C4-2B (cell line): ENCODE measurements at regions not wholly inside any gene's neighbourhood (a gene's known extent, or its start where the extent isn't known, plus 50 kb on each side); places are given as distances from the start of the nearest gene placed in this dataset.
"Not testable (repeated sequence)": the region's sequence is repeated elsewhere in the genome, so short reads cannot be mapped to it uniquely, and the experiment has no call there.

Experiments used
- H3K27ac ChIP-seq: fragments of 450-650 bp; 2 replicates; pipeline ENCODE4 v1.5.1; 2017
- CTCF ChIP-seq: fragments of 450-650 bp; conservative IDR thresholded peaks from 2 replicates; pipeline ENCODE4 v1.5.1; 2017; ENCODE audit warnings: mild to moderate bottlenecking
- ZFX ChIP-seq: fragments of 450-650 bp; IDR thresholded peaks from 2 replicates; pipeline ENCODE4 v1.6.1; 2017

GRCh38 chr1:29998686-29999085 lies 724.7 kb downstream of the MATN1 start:
- H3K27ac ChIP-seq, result no peak overlapping the region
- TF ChIP-seq CTCF, result no peak
- TF ChIP-seq ZFX, result no peak

GRCh38 chr1:29997818-29998217 lies 725.6 kb downstream of the MATN1 start:
- not testable (repeated sequence) for H3K27ac ChIP-seq

GRCh38 chr1:29993950-29994349 lies 729.4 kb downstream of the MATN1 start:
- no peak for TF ChIP-seq CTCF
- TF ChIP-seq ZFX, result no peak
- H3K27ac ChIP-seq, result no peak overlapping the region

GRCh38 chr1:29991815-29992214 lies 731.6 kb downstream of the MATN1 start:
- H3K27ac ChIP-seq, result no peak overlapping the region
- TF ChIP-seq ZFX (no peak), CTCF (no peak)

- TF ChIP-seq ZFX (no peak), CTCF (no peak)
- no peak overlapping the region for H3K27ac ChIP-seq
Measured at GRCh38 chr1:29991025-29991424, 732.4 kb downstream of the MATN1 start.

- no peak overlapping the region for H3K27ac ChIP-seq
- TF ChIP-seq CTCF, result no peak
- TF ChIP-seq ZFX, result no peak
Measured at GRCh38 chr1:29990304-29990703, 733.1 kb downstream of the MATN1 start.

GRCh38 chr1:29986986-29987385 lies 736.4 kb downstream of the MATN1 start:
- no peak overlapping the region for H3K27ac ChIP-seq
- TF ChIP-seq ZFX (no peak), CTCF (no peak)

- TF ChIP-seq ZFX (no peak), CTCF (no peak)
- no peak overlapping the region for H3K27ac ChIP-seq
Measured at GRCh38 chr1:29985606-29985945, 737.8 kb downstream of the MATN1 start.
